Stomach (tissue), 8 donors: ENCODE measurements at regions not wholly inside any gene's neighbourhood (a gene's known extent, or its start where the extent isn't known, plus 50 kb on each side); places are given as distances from the start of the nearest gene placed in this dataset.
"Not testable (repeated sequence)": the region's sequence is repeated elsewhere in the genome, so short reads cannot be mapped to it uniquely, and the experiment has no call there.

ENCODE experiments used
- DNase-seq, 2 donors: peaks; one replicate each; pipeline versions ENCODE4 v3.0.0 to v3.0.0-alpha.2; 2013 to 2019
- H3K27ac ChIP-seq, 5 donors: fragments of 200-600 bp in 4 of 5; sonication (generic) in 4 of 5; one replicate each; pipeline ENCODE4 v1.5.1; 2013 to 2019; ENCODE audit warnings: mild to moderate bottlenecking in 1 of 5, moderate library complexity in 1 of 5
- H3K27me3 ChIP-seq, 3 donors: fragments of 200-600 bp; sonication (generic); one replicate each; pipeline ENCODE4 v1.5.1; 2017 to 2019; ENCODE audit warnings: mixed run types in 1 of 3
- H3K36me3 ChIP-seq, 4 donors: fragments of 200-600 bp; sonication (generic); 1 replicate in 3 of 4; 2 replicates in 1 of 4; pipeline ENCODE4 v1.5.1; 2016 to 2019
- H3K4me1 ChIP-seq, 4 donors: fragments of 200-600 bp; sonication (generic); one replicate each; pipeline ENCODE4 v1.5.1; 2016 to 2019
- H3K4me3 ChIP-seq, 4 donors: fragments of 200-600 bp; sonication (generic) in 3 of 4; one replicate each; pipeline ENCODE4 v1.5.1; 2016 to 2019; ENCODE audit warnings: mild to moderate bottlenecking in 1 of 4
- H3K9me3 ChIP-seq, 4 donors: fragments of 200-600 bp; sonication (generic); one replicate each; pipeline ENCODE4 v1.5.1; 2016 to 2019
- EP300 ChIP-seq: sonication (generic); formaldehyde crosslinking; IDR thresholded peaks from one replicate; pipeline ENCODE4 v1.6.1; 2017; ENCODE audit warnings: antibody characterized with exemption
- POLR2A ChIP-seq, 4 donors: fragments of 450-650 bp; IDR thresholded peaks; one replicate each; pipeline ENCODE4 v1.6.1; 2016; ENCODE audit warnings: antibody characterized with exemption in 4 of 4, control low read depth in 2 of 4, mild to moderate bottlenecking in 1 of 4, moderate library complexity in 1 of 4
- POLR2AphosphoS5 ChIP-seq, 3 donors: sonication (generic); formaldehyde crosslinking; IDR thresholded peaks; one replicate each; pipeline ENCODE4 v1.6.1; 2016; ENCODE audit warnings: antibody characterized with exemption in 3 of 3
- WGBS, 5 donors: extraction: QIAGEN DNeasy Blood & Tissue Kit in 3 of 5; methylation state at CpG; one replicate each; pipeline versions ENCODE4 v1.1.5 to v1.1.7; 2013 to 2018; 5-methylcytosine and 5-hydroxymethylcytosine counted together
- intact Hi-C: fragments of 100-400 bp; cut with DNase I; formaldehyde crosslinking; loops from one replicate; pipeline ENCODE4 v1.15.1; 2023; ENCODE audit warnings: low total_unique reads
- TF ChIP-seq, protein P1 (sequence below), 7 experiments: fragments of 450-650 bp in 4 of 7; fragments of 200-600 bp in 3 of 7; sonication (generic) in 3 of 7; IDR thresholded peaks; one replicate each; pipeline ENCODE4 v1.5.1; 2016 to 2019; ENCODE audit warnings: antibody characterized with exemption in 7 of 7, control low read depth in 2 of 7, mild to moderate bottlenecking in 1 of 7
- donor health status: healthy with polysubstance abuse.
- donor health status: Bipolar disorder and iron deficiency.
- donor health status: healthy.

DNA sequence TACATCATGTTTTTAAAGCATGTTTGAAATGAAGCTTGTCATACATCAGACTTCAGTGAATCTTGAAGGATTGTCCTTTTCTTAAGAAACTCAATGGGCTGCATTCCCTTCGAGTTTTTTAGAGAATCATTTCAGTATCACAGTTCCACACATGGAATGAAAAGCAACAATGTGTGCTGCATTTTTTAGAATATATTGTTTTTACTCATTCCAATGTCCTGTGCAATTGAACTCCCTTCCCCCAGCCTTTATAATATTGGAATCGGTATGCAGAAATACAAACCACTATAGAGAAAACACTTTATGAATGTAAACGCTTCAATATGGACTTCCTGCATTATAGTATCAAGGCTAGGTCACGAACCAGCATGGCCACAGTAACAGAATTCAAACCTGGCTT, 634.4 kb downstream of the GATA3 start:
- Histone ChIP-seq H3K27me3 (no peaks in the 10 kb centered on the region), H3K9me3 (no peaks in the 10 kb centered on the region), H3K36me3 (no peaks in the 10 kb centered on the region), H3K27ac (no peak overlapping the region), H3K4me3 (no peak overlapping the region), H3K4me1 (no peaks in the 10 kb centered on the region)
- WGBS, 5 donors = 48 to 67% (median 58%) methylated on average over 4 of the region's 4 CpGs
- intact Hi-C loops = no loop called here
- DNase-seq = no peak
- TF ChIP-seq POLR2A (IDR thresholded peaks at IDR 0.05) (no peak), POLR2AphosphoS5 (IDR thresholded peaks at IDR 0.05) (no peak), EP300 (no peak)
- TF ChIP-seq, protein P1, sequence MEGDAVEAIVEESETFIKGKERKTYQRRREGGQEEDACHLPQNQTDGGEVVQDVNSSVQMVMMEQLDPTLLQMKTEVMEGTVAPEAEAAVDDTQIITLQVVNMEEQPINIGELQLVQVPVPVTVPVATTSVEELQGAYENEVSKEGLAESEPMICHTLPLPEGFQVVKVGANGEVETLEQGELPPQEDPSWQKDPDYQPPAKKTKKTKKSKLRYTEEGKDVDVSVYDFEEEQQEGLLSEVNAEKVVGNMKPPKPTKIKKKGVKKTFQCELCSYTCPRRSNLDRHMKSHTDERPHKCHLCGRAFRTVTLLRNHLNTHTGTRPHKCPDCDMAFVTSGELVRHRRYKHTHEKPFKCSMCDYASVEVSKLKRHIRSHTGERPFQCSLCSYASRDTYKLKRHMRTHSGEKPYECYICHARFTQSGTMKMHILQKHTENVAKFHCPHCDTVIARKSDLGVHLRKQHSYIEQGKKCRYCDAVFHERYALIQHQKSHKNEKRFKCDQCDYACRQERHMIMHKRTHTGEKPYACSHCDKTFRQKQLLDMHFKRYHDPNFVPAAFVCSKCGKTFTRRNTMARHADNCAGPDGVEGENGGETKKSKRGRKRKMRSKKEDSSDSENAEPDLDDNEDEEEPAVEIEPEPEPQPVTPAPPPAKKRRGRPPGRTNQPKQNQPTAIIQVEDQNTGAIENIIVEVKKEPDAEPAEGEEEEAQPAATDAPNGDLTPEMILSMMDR (IDR thresholded peaks at IDR 0.05) = no peak

DNA sequence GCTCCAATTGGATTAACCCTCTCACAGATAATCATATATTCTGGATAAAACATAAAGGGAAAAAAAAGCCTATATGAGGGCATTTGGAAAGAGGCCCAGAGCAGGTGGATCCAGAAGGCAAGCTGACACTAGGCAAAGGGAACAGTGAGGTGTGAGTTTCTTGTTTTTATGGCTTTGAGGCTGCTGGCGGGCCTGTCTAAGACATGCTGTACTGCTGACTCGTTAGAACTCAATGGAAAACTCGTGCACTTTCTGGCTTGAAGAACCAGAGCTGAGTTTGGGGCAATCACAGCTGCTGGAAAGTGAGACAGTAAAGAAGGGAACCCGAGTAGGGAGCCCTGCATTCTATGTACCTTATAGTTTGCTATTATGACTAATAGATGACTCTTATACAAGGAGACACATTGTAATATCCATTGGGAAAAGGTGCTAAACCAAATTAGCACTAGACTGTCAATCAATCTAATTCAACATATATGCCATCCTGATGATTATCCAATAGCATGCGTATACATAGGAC, 637.1 kb downstream of the GATA3 start:
- DNase-seq = no peak
- no peak for TF ChIP-seq POLR2A (IDR thresholded peaks at IDR 0.05)
- no peak for TF ChIP-seq EP300
- TF ChIP-seq, protein P1 (IDR thresholded peaks at IDR 0.05) = no peak
- TF ChIP-seq POLR2AphosphoS5 (IDR thresholded peaks at IDR 0.05) = no peak
- no peaks in the 10 kb centered on the region for H3K9me3 ChIP-seq
- no peaks in the 10 kb centered on the region for H3K27me3 ChIP-seq
- 68 to 76% (median 73%) methylated on average over 5 of the region's 5 CpGs for WGBS, 5 donors
- H3K27ac ChIP-seq = no peak overlapping the region
- intact Hi-C loops = no loop called here
- H3K4me3 ChIP-seq = no peak overlapping the region
- no peaks in the 10 kb centered on the region for H3K4me1 ChIP-seq
- H3K36me3 ChIP-seq = no peaks in the 10 kb centered on the region

DNA sequence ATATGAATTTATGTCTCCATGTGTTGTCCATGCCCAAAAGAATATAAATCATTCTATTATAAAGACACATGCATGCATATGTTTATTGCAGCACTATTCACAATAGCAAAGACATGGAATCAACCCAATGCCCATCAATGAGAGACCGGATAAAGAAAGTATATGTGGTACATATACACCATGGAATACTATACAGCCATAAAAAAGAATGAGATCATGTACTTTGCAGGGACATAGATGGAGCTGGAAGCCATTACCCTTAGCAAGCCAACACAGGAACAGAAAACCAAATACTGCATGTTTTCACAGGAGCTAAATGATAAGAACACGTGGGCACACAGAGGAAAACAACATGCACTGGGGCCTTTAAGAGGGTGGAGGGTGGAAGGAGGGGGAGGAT, 639.1 kb downstream of the GATA3 start:
- H3K36me3 ChIP-seq, H3K27ac ChIP-seq, DNase-seq, H3K9me3 ChIP-seq, H3K4me3 ChIP-seq, H3K4me1 ChIP-seq, intact Hi-C loops, H3K27me3 ChIP-seq: not testable (repeated sequence)
- 35 to 68% (median 63%) methylated on average over 2 of the region's 2 CpGs for WGBS, 5 donors

DNA sequence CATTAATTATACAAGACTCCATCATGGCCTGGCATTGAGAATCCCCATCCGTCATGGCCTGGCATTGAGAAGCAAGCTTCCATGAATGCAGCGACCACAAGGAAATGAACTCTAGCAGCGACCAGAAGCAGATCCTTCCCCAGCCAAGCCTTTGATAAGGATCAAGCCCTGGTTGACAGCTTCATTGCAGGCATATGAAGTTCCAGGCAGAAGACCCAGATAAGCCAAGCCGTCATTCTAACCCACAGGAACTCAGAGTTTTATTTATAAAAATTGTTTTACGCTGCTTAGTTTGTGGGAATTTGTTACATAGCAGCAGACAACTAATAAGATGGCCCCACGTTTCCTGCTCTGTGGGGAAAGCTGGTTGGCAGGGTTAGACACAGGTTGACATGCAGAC, 642.3 kb downstream of the GATA3 start:
- Histone ChIP-seq H3K4me3 (no peak overlapping the region), H3K9me3 (no peaks in the 10 kb centered on the region), H3K4me1 (no peaks in the 10 kb centered on the region), H3K27me3 (no peaks in the 10 kb centered on the region), H3K27ac (no peak overlapping the region), H3K36me3 (no peaks in the 10 kb centered on the region)
- DNase-seq = no peak
- 69 to 77% (median 71%) methylated on average over 6 of the region's 6 CpGs for WGBS, 5 donors
- intact Hi-C loops = no loop called here
- TF ChIP-seq POLR2AphosphoS5 (IDR thresholded peaks at IDR 0.05) = no peak
- TF ChIP-seq EP300 = no peak
- TF ChIP-seq, protein P1 (IDR thresholded peaks at IDR 0.05) = no peak
- TF ChIP-seq POLR2A (IDR thresholded peaks at IDR 0.05) = no peak

DNA sequence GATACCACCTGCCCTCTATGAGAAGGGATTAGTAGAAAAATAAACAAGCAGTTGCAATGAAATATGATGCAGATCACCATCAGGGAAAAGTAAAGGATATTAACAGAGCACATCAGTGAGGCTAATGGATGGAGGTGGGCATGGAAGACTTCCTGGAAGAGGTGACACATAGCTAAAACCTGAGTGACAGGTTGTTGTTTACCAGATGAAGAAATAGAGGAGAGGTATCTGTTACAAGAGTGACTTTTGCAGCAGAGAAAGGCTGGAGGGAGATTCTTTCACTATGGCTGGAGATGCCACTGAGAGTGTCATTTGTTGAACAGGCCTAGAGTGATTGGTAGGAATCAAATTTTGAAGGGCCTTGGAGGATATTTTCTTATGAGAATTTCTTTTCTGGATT, 646.2 kb downstream of the GATA3 start:
- TF ChIP-seq, protein P1 (IDR thresholded peaks at IDR 0.05) = no peak
- TF ChIP-seq POLR2AphosphoS5 (IDR thresholded peaks at IDR 0.05) (no peak), POLR2A (IDR thresholded peaks at IDR 0.05) (no peak), EP300 (no peak)
- H3K27me3 ChIP-seq = no peaks in the 10 kb centered on the region
- no peaks in the 10 kb centered on the region for H3K36me3 ChIP-seq
- H3K9me3 ChIP-seq = no peaks in the 10 kb centered on the region
- intact Hi-C loops = no loop called here
- no peaks in the 10 kb centered on the region for H3K4me1 ChIP-seq
- no peak for DNase-seq
- no peak overlapping the region for H3K27ac ChIP-seq
- no peak overlapping the region for H3K4me3 ChIP-seq
